HG03575 (cell line): ENCODE measurements at regions not wholly inside any gene's neighbourhood (a gene's known extent, or its start where the extent isn't known, plus 50 kb on each side); places are given as distances from the start of the nearest gene placed in this dataset.

Experiments
- ATAC-seq: cut with Tn5 transposase; IDR thresholded peaks from one replicate; pipeline ENCODE4 v1.9.1; 2021; ENCODE audit not compliant: unreplicated experiment, insufficient number of reproducible peaks, low FRiP score; ENCODE audit errors: extremely low read depth

DNA sequence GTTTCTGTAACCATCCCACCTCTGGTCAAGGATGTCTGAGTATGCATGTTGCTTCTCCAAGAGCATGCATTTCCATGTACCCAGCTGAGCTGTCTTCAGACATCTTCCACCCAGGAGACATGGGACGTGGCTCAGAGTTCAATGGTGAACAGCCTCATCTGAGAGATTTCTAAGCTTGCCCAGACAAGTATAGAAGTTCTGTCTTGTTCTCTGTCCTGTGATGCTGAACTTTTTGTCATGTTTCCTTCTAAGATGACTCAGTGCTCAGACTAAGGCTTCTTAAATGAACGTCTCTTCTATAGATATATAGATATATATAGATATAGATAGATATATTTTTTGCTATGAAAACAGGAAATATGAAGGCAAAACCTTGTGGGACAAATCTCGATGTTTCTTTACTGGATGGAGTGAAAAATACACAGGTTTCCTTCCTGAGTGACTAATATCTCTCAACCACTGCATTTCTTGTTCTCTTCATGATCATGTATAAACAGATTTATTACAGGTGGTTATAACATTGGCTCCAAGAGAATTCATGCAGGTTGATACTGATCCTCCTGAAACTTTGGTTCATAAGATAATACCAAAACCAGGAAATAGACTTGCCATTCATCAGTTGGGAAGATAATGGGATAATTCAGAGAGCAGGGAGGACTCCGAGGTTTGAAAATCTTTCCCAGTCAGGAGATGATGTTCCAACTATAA lies 168.2 kb downstream of the ZNF518B start:
- no peak for ATAC-seq

DNA sequence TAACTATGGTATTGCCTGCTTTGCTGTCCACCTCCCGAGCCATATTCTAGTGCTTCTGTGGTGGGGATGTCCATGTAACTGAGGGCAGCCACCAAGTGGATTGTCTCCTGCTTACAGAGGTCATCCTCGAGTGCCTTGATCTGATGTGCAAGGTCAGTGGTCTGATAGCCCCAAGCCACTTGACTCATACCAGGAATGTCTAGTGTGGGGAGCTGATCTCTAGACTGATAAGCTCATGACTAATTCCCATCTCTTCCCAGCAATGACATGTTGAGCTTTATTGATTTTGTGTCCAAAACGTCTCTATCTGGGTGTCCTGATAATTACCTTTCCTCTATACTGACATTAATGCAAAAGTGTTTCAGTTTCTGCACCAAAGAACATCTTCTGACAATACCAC lies 168.4 kb upstream of the WDR1 start:
- ATAC-seq, result no peak

DNA sequence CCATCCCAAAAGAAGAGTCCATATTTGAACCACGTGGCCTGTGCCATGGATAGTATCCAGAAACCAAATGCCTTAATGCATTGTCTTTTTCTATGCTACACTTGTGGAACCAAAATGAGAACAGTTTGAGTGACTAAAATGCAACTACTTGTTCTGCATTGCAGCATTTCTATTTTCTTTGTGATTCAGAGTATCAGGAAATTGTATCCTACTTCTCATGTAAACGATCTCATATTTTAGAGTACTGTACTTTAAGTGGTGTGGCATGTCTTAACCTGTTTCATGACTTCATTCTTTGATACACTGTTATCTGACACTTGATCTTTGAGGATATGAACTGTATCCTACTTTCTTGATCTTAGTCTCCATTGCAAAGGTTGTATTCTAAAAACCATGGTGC lies 167.2 kb upstream of the WDR1 start:
- no peak for ATAC-seq

GRCh38 chr4:10281996-10282395 lies 165.4 kb upstream of the WDR1 start:
- no peak for ATAC-seq

DNA sequence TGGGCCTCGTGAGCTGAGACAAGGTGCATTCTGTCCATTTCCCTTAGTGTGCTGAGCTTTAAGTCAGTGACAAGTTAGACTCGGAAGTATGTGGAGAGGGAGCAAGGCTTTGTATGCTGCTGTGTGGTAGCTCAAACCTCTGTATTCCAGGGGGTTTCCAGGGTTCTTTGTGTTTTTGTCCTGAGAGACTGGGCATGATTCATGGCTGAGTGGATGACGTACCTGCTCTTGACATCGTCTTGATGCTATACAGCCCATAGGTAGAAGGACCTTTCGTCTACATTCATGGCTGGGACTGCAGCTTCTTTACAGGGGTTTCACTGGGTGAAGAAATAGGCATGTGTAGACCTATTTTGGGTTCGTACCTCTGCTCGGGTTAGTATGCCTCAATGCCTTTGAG lies 162.7 kb upstream of the WDR1 start:
- ATAC-seq, result no peak

DNA sequence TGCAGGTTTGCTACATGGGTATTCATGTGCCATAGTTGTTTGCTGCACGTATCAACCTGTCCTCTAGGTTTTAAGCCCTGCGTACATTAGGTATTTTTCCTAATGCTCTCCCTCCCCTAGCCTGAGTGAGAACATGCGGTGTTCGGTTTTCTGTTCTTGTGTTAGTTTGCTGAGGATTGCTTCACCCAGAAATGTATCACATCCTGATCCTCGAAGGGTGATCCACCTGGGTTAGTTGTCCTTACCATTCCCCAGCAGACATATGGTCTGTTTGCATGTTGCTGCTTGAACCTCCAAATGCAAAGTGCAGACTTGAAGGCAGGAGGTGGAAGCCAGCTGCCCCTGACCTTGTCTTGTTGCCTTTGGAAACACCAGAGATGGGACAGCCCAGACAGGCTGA lies 161.5 kb upstream of the WDR1 start:
- no peak for ATAC-seq

GRCh38 chr4:10276152-10276551 lies 159.6 kb upstream of the WDR1 start:
- ATAC-seq, result no peak

GRCh38 chr4:10275696-10276095 lies 159.1 kb upstream of the WDR1 start:
- ATAC-seq, result no peak

GRCh38 chr4:10273030-10273429 lies 156.4 kb upstream of the WDR1 start:
- no peak for ATAC-seq

GRCh38 chr4:10272511-10272910 lies 155.9 kb upstream of the WDR1 start:
- no peak for ATAC-seq

GRCh38 chr4:10267066-10267465 lies 150.5 kb upstream of the WDR1 start:
- no peak for ATAC-seq

DNA sequence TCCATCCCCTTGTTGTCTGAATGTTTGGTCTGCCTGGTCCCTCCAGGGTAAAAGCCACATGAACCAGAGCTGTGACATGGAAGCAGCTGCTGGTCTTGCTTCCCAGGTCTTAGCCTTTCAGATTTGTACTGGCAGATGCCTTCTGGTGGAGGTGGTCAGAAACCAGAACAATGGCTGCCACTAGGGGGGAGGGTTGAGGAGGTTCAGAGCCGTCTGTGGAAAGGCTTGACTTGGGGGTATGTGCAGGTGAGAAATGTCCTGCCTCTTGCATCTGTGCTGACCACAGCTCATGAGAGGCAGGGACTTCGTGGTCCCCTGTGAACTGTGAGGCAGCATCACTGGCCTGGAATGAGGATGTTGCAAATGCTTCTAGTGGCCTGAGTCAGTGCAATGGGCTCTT lies 144.2 kb upstream of the WDR1 start:
- ATAC-seq, result no peak

DNA sequence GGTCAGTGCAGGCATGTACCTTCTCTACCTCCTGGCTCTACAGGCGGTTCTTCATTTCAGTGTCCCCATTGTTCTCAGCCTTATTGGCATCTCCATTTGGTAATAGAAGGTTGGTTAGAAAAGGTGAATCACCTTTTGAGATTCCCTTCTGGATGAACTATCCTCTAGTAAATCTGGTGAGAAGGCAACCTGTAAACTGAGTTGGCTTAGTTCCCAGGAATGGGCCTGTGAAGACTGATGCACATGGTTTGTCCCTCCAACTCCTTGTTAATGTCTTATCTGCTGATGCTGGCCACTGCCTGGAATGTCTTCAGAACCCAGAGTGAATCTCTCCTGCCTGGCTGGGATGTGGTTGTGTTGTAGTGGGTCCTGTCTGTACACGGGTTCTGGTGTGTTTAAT lies 143.4 kb upstream of the WDR1 start:
- no peak for ATAC-seq

DNA sequence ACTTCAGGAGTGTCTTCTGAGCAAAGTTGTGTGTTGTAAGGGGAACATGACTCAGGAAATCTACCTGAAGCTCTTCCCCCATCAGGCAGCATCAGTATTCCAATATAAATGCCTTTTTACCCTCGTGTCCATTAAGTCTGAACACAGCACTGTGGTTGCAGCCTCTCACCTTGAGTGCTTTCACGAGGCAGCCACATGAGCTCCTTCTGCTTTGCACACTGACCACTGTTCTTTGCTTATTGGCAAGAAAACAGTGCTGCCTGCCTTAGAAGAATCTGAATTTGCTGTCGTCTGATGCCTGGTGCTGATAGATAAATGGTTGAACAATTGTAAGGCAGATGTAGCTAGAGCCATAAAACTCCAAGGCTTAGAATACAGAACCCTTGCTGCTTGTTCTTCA lies 139.6 kb upstream of the WDR1 start:
- no peak for ATAC-seq

DNA sequence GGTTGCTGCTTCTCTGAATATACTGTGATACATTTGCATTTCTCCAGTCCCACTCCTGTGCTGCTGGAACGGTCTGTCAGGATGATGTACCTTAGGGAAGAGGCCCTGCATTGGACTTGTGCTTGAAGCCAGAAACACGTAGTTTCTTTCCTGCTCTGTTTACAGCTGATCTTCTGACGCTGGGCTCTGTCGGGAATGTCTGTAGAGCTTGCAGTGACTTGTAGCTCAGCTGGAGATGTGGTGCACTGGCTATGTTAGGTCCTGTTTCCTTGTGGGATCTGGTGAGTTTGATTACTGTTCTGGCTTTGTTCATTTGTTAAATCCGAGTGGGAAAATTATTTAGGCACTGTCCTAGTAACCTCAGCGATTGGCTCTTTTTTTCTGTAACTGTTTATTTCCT lies 137.2 kb upstream of the WDR1 start:
- no peak for ATAC-seq

- ATAC-seq, result no peak
These were observed 129.2 kb upstream of the WDR1 start for GRCh38 chr4:10245751-10246150.

- ATAC-seq, result no peak
These were observed 127.3 kb upstream of the WDR1 start for GRCh38 chr4:10243856-10244255.

GRCh38 chr4:10240691-10241090 lies 124.1 kb upstream of the WDR1 start:
- no peak for ATAC-seq

DNA sequence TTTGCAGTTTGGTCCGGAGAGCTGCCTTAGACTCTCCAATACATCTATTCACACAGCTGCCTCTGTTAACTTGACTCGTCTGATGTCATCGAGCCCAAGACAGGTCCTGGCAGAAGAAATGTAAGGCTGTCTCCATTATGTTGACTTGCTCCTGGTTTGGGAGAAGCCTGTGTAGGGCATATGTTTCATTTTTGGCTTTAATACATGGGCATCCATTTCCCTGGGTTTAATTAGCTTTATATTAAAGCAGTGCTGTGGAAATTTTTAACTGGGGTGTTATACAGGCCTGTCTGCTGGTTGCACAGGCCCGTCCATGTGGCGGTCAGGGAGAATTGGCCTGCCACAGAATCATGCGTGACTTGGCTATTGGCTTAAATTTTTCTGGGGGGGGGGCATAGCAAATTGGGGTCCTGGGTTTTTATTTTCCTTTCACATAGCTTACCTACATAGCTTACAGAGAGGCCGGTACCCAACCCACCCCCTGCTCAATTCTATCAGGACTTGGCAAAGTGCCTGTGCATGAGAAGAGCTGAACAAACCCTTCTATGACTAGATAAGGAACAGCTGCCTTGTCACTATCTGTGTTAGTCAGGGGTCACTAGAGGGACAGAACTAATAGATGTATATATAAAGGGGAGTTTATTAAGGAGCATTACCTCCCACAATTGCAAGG lies 123.5 kb upstream of the WDR1 start:
- no peak for ATAC-seq

DNA sequence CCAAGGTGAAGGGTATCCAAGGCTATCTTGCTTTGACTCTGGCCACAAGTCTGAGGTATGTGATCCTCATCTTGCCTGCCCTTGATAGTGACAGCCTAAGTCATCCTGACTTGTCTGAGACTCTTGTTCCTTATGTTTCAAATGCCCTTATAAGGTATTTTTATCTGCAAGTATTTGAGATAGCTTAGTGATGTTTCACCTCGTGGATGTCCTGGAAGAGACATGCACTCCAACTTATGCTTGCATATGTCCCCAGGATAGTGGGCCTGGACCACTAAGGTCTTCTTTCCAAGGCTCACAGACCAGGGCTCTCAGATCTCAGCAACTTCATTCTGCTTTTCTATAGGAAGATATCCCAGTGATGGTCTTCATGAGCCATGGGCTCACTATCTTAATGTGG lies 120.5 kb upstream of the WDR1 start:
- ATAC-seq, result no peak

DNA sequence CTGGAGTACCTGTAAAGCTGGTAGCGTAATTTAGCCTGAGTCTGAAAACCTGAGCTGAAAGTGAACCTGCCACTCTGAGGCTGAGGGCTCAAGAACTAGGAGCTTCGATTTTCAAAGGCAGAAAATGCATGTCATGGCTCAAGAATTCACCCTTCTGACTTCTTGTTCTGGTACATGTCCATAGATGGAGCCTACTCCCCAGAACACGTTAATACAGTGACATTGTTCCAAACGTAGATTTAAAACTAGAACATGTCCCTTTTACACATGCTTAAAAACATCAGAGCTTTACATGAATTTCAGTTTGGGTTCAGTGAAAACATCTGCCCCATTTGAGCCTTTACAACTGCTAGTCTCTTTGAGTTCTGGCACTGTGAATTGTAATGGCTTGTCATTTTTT lies 115.5 kb upstream of the WDR1 start:
- ATAC-seq, result no peak
